Natural killer cell (primary cell): ENCODE measurements at regions not wholly inside any gene's neighbourhood (a gene's known extent, or its start where the extent isn't known, plus 50 kb on each side); places are given as distances from the start of the nearest gene placed in this dataset.

Experiments used
- ATAC-seq, 3 donors: fragments of 150-1000 bp in 2 of 3; fragments of 200-7000 bp in 1 of 3; cut with Tn5 transposase; 1 replicate in 1 of 3; 2 replicates in 2 of 3; pipeline ENCODE4 v1.10.0; 2021; ENCODE audit warnings: mild to moderate bottlenecking in 2 of 3, moderate library complexity in 2 of 3
- DNase-seq, 2 donors: peaks; one replicate each; pipeline versions ENCODE4 v3.0.0 to v3.0.0-alpha.2; 2013 to 2021; ENCODE audit warnings: mixed read lengths in 1 of 2
- H3K27ac ChIP-seq: one replicate; pipeline ENCODE4 v1.5.1; 2013; ENCODE audit warnings: mild to moderate bottlenecking, low read length
- H3K27me3 ChIP-seq: one replicate; pipeline ENCODE4 v1.6.1; 2013; ENCODE audit warnings: low read length; ENCODE audit not compliant: control insufficient read depth, insufficient read depth
- H3K36me3 ChIP-seq: one replicate; pipeline ENCODE4 v1.6.1; 2013; ENCODE audit warnings: low read length; ENCODE audit not compliant: control insufficient read depth, insufficient read depth
- H3K4me1 ChIP-seq: one replicate; pipeline ENCODE4 v1.6.1; 2013; ENCODE audit warnings: low read length; ENCODE audit not compliant: control insufficient read depth, insufficient read depth
- H3K4me3 ChIP-seq: one replicate; pipeline ENCODE4 v1.5.1; 2013; ENCODE audit warnings: low read length
- H3K9me3 ChIP-seq: one replicate; pipeline ENCODE4 v1.6.1; 2013; ENCODE audit warnings: low read length; ENCODE audit not compliant: control insufficient read depth, insufficient read depth
- H3K27ac Mint-ChIP-seq, 2 donors: one replicate each; pipeline ENCODE4 v1.8.0; 2022; ENCODE audit warnings: mild to moderate bottlenecking in 2 of 2, mixed read lengths in 2 of 2, moderate library complexity in 1 of 2
- H3K27me3 Mint-ChIP-seq, 2 donors: one replicate each; pipeline ENCODE4 v1.8.0; 2022; ENCODE audit warnings: low read depth in 2 of 2, mixed read lengths in 2 of 2
- H3K36me3 Mint-ChIP-seq: one replicate; pipeline ENCODE4 v1.8.0; 2022; ENCODE audit warnings: mixed read lengths
- H3K4me1 Mint-ChIP-seq, 2 donors: one replicate each; pipeline ENCODE4 v1.8.0; 2022; ENCODE audit warnings: mixed read lengths in 2 of 2
- H3K4me3 Mint-ChIP-seq: one replicate; pipeline ENCODE4 v1.8.0; 2022; ENCODE audit warnings: mild to moderate bottlenecking, moderate library complexity, mixed read lengths
- H3K9me3 Mint-ChIP-seq, 2 donors: one replicate each; pipeline ENCODE4 v1.8.0; 2022; ENCODE audit warnings: mixed read lengths in 2 of 2
- WGBS: methylation state at CpG from one replicate; pipeline ENCODE4 v1.1.7; 2013; ENCODE audit warnings: missing lambda C conversion rate; ENCODE audit not compliant: insufficient coverage; 5-methylcytosine and 5-hydroxymethylcytosine counted together
- intact Hi-C: fragments of 100-400 bp; cut with micrococcal nuclease; formaldehyde crosslinking; loops from one replicate; pipeline ENCODE4 v1.14.2; 2022
- TF ChIP-seq, protein P1 (sequence below): fragments of 200-600 bp; IDR thresholded peaks from one replicate; pipeline ENCODE4 v1.8.0; 2022; ENCODE audit warnings: antibody characterized with exemption

DNA sequence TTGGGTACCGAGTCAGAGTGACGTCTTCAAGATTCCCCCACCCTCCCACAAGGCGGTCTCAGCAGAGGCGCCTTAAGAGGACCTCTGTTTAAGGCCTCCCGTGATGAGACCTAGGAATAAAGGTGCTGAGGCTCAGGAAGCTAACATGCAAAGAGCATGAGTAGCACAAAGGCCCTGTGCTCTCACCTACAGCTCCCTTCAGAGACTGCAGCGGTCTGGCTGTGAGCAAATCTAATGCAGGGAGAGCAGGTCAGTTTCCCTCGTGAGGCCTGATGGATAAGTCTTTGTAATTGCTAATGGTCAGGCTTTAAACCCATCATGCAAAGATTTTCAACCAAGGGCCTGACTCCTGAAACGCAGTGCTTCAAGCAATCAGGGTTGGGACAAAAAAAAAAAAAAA, 909.3 kb upstream of the GHITM start:
- H3K27me3 ChIP-seq = no peaks in the 10 kb centered on the region
- Mint-ChIP-seq H3K9me3 (peaks cover 7 to 11% of the 10 kb centered on the region in 2 donors), H3K4me3 (no peak overlapping the region), H3K27ac (no peak overlapping the region), H3K36me3 (no peaks in the 10 kb centered on the region), H3K4me1 (no peaks in the 10 kb centered on the region), H3K27me3 (no peaks in the 10 kb centered on the region)
- H3K4me1 ChIP-seq = no peaks in the 10 kb centered on the region
- ATAC-seq (no peak), DNase-seq (no peak)
- 85% methylated on average over 7 of the region's 8 CpGs for WGBS
- TF ChIP-seq, protein P1, sequence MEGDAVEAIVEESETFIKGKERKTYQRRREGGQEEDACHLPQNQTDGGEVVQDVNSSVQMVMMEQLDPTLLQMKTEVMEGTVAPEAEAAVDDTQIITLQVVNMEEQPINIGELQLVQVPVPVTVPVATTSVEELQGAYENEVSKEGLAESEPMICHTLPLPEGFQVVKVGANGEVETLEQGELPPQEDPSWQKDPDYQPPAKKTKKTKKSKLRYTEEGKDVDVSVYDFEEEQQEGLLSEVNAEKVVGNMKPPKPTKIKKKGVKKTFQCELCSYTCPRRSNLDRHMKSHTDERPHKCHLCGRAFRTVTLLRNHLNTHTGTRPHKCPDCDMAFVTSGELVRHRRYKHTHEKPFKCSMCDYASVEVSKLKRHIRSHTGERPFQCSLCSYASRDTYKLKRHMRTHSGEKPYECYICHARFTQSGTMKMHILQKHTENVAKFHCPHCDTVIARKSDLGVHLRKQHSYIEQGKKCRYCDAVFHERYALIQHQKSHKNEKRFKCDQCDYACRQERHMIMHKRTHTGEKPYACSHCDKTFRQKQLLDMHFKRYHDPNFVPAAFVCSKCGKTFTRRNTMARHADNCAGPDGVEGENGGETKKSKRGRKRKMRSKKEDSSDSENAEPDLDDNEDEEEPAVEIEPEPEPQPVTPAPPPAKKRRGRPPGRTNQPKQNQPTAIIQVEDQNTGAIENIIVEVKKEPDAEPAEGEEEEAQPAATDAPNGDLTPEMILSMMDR = no peak
- no peaks in the 10 kb centered on the region for H3K36me3 ChIP-seq
- no peaks in the 10 kb centered on the region for H3K9me3 ChIP-seq
- intact Hi-C loops = no loop called here
- H3K4me3 ChIP-seq = no peak overlapping the region
- no peak overlapping the region for H3K27ac ChIP-seq

DNA sequence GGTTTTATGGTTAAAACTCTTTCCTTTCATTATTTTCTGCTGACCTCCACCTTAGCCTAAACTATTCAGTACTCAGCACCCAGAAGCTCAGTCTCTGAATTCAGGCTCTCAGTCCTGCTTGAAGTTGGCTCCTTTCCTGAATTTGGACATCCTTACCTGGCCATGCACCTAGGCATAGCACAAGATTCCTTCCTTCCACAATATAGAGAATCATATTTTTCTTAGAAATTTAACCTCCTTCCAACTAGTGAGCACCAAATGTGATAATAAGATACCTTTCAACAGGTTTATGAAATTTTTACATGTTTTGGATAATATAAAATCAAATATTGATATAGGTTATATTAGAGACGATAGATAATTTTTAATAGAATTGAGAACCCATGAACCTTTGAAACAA, 905.6 kb upstream of the GHITM start:
- H3K27me3 ChIP-seq = no peaks in the 10 kb centered on the region
- Mint-ChIP-seq H3K4me3 (no peak overlapping the region), H3K27ac (no peak overlapping the region), H3K9me3 (peaks cover 3 to 8% of the 10 kb centered on the region in 2 donors), H3K27me3 (no peaks in the 10 kb centered on the region), H3K4me1 (no peaks in the 10 kb centered on the region), H3K36me3 (no peaks in the 10 kb centered on the region)
- no CpG with 5 or more reads among the region's 1 CpG for WGBS
- no peak overlapping the region for H3K27ac ChIP-seq
- no peaks in the 10 kb centered on the region for H3K9me3 ChIP-seq
- H3K4me1 ChIP-seq = no peaks in the 10 kb centered on the region
- DNase-seq = no peak
- TF ChIP-seq, protein P1 = no peak
- H3K36me3 ChIP-seq = no peaks in the 10 kb centered on the region
- intact Hi-C loops = no loop called here
- no peak for ATAC-seq
- no peak overlapping the region for H3K4me3 ChIP-seq

DNA sequence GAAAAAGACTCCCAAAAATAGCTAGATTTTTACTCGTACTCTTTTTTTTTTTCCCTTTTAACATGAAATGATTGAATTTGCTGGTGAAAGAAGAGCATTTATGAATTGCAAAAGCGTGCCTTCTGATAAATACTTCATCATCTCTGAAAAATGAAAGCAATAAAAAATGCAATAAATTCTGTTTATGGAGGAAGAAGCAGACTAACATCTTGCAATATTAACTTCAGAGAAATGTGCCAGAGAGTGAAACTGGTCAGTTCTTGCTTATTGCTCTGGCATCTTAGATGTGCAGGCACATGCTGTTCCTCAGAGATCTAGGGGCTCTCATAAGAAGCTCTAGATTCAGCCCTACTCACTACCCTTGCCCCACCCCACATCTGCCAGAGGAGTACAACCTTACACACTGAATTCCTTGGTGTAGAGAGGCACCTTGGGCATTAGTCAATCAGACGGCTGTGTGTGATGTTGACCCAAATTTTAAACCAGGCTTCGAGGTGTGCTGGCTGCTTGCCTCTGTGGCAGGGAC, 891.1 kb upstream of the GHITM start:
- H3K9me3 ChIP-seq = no peaks in the 10 kb centered on the region
- H3K4me3 Mint-ChIP-seq = no peak overlapping the region
- H3K9me3 Mint-ChIP-seq = peaks cover 15 to 24% of the 10 kb centered on the region in 2 donors
- intact Hi-C loops = no loop called here
- H3K27ac Mint-ChIP-seq = no peak overlapping the region
- WGBS = 100% methylated on average over 1 of the region's 4 CpGs
- H3K4me1 Mint-ChIP-seq = no peaks in the 10 kb centered on the region
- H3K27ac ChIP-seq = no peak overlapping the region
- H3K4me3 ChIP-seq = no peak overlapping the region
- H3K36me3 ChIP-seq = no peaks in the 10 kb centered on the region
- ATAC-seq (no peak), DNase-seq (no peak)
- H3K27me3 ChIP-seq = no peaks in the 10 kb centered on the region
- TF ChIP-seq, protein P1 = no peak
- H3K4me1 ChIP-seq = no peaks in the 10 kb centered on the region
- H3K27me3 Mint-ChIP-seq = no peaks in the 10 kb centered on the region
- no peaks in the 10 kb centered on the region for H3K36me3 Mint-ChIP-seq

DNA sequence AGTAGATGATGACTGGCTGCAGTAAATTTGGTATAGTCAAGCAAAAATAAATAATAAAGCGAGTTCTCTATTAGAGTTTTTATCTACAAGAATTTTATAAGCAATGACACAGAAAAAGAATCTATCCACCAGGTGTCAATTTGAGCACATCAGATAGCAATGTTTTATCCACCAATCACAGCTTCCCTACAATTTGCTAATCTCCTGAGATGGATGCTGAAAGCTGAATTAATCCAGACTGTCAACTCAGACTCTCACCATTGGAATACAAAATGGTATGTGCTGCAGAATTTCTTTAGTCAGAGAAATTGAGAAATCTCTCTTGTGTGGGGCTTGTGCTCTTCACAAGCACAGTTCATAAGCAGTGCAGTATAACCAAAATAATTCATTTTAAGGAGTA, 888.9 kb upstream of the GHITM start:
- H3K4me1 Mint-ChIP-seq = no peaks in the 10 kb centered on the region
- Histone ChIP-seq H3K4me1 (no peaks in the 10 kb centered on the region), H3K36me3 (no peaks in the 10 kb centered on the region), H3K27ac (no peak overlapping the region), H3K4me3 (no peak overlapping the region), H3K9me3 (peaks cover 2% of the 10 kb centered on the region), H3K27me3 (no peaks in the 10 kb centered on the region)
- 71% methylated on average over 1 of the region's 1 CpG for WGBS
- no peak overlapping the region for H3K27ac Mint-ChIP-seq
- ATAC-seq (no peak), DNase-seq (no peak)
- H3K27me3 Mint-ChIP-seq = no peaks in the 10 kb centered on the region
- TF ChIP-seq, protein P1 = no peak
- H3K4me3 Mint-ChIP-seq = no peak overlapping the region
- H3K9me3 Mint-ChIP-seq = peaks cover 15 to 20% of the 10 kb centered on the region in 2 donors
- H3K36me3 Mint-ChIP-seq = no peaks in the 10 kb centered on the region
- intact Hi-C loops = no loop called here
